ENCODE measurements at regions not wholly inside any gene's neighbourhood (a gene's known extent, or its start where the extent isn't known, plus 50 kb on each side); places are given as distances from the start of the nearest gene placed in this dataset.

- no peak overlapping the region for H3K9ac ChIP-seq (ENCODE audit: low read length)
- H3K9me3 ChIP-seq (ENCODE audit: control insufficient read depth, low read length), result no peaks in the 10 kb centered on the region
- H3K4me3 ChIP-seq (ENCODE audit: low read length), result no peak overlapping the region
- H3K4me1 ChIP-seq (ENCODE audit: control insufficient read depth, insufficient read depth, low read length), result peaks cover 36% of the 10 kb centered on the region
- H3K27me3 ChIP-seq (replicated peaks; ENCODE audit: control insufficient read depth, insufficient read depth, low read length), result no peaks in the 10 kb centered on the region
- DNase-seq (ENCODE audit: low read depth), result no peak
- no peaks in the 10 kb centered on the region for H3K36me3 ChIP-seq (ENCODE audit: control insufficient read depth, insufficient read depth, low read length, severe bottlenecking)
These were observed 374.4 kb upstream of the E2F7 start for GRCh38 chr12:77439749-77440148.

GRCh38 chr12:77438644-77439043 lies 373.3 kb upstream of the E2F7 start:
- Histone ChIP-seq H3K4me3 (ENCODE audit: low read length) (no peak overlapping the region), H3K36me3 (ENCODE audit: control insufficient read depth, insufficient read depth, low read length, severe bottlenecking) (no peaks in the 10 kb centered on the region), H3K27me3 (replicated peaks; ENCODE audit: control insufficient read depth, insufficient read depth, low read length) (no peaks in the 10 kb centered on the region), H3K4me1 (ENCODE audit: control insufficient read depth, insufficient read depth, low read length) (peaks cover 38% of the 10 kb centered on the region), H3K9ac (ENCODE audit: low read length) (no peak overlapping the region), H3K9me3 (ENCODE audit: control insufficient read depth, low read length) (no peaks in the 10 kb centered on the region)
- DNase-seq (ENCODE audit: low read depth), result no peak

GRCh38 chr12:77437206-77437605 lies 371.8 kb upstream of the E2F7 start:
- no peak for DNase-seq (ENCODE audit: low read depth)
- Histone ChIP-seq H3K4me1 (ENCODE audit: control insufficient read depth, insufficient read depth, low read length) (peaks cover 30% of the 10 kb centered on the region), H3K9ac (ENCODE audit: low read length) (no peak overlapping the region), H3K9me3 (ENCODE audit: control insufficient read depth, low read length) (no peaks in the 10 kb centered on the region), H3K27me3 (replicated peaks; ENCODE audit: control insufficient read depth, insufficient read depth, low read length) (no peaks in the 10 kb centered on the region), H3K4me3 (ENCODE audit: low read length) (no peak overlapping the region), H3K36me3 (ENCODE audit: control insufficient read depth, insufficient read depth, low read length, severe bottlenecking) (no peaks in the 10 kb centered on the region)

GRCh38 chr12:77435446-77436091 lies 370.2 kb upstream of the E2F7 start:
- no peaks in the 10 kb centered on the region for H3K27me3 ChIP-seq (replicated peaks; ENCODE audit: control insufficient read depth, insufficient read depth, low read length)
- no peaks in the 10 kb centered on the region for H3K36me3 ChIP-seq (ENCODE audit: control insufficient read depth, insufficient read depth, low read length, severe bottlenecking)
- DNase-seq (ENCODE audit: low read depth), result no peak
- peaks cover 21% of the 10 kb centered on the region for H3K4me1 ChIP-seq (ENCODE audit: control insufficient read depth, insufficient read depth, low read length)
- H3K9me3 ChIP-seq (ENCODE audit: control insufficient read depth, low read length), result no peaks in the 10 kb centered on the region
- no peak overlapping the region for H3K9ac ChIP-seq (ENCODE audit: low read length)
- H3K4me3 ChIP-seq (ENCODE audit: low read length), result no peak overlapping the region

GRCh38 chr12:77433799-77434198 lies 368.4 kb upstream of the E2F7 start:
- no peaks in the 10 kb centered on the region for H3K27me3 ChIP-seq (replicated peaks; ENCODE audit: control insufficient read depth, insufficient read depth, low read length)
- H3K4me1 ChIP-seq (ENCODE audit: control insufficient read depth, insufficient read depth, low read length), result peaks cover 32% of the 10 kb centered on the region
- no peaks in the 10 kb centered on the region for H3K36me3 ChIP-seq (ENCODE audit: control insufficient read depth, insufficient read depth, low read length, severe bottlenecking)
- DNase-seq (ENCODE audit: low read depth), result peak; percentile 4
- no peak overlapping the region for H3K9ac ChIP-seq (ENCODE audit: low read length)
- no peaks in the 10 kb centered on the region for H3K9me3 ChIP-seq (ENCODE audit: control insufficient read depth, low read length)
- no peak overlapping the region for H3K4me3 ChIP-seq (ENCODE audit: low read length)

GRCh38 chr12:77429426-77429825 lies 364.1 kb upstream of the E2F7 start:
- Histone ChIP-seq H3K36me3 (ENCODE audit: control insufficient read depth, insufficient read depth, low read length, severe bottlenecking) (no peaks in the 10 kb centered on the region), H3K9me3 (ENCODE audit: control insufficient read depth, low read length) (no peaks in the 10 kb centered on the region), H3K27me3 (replicated peaks; ENCODE audit: control insufficient read depth, insufficient read depth, low read length) (no peaks in the 10 kb centered on the region), H3K9ac (ENCODE audit: low read length) (no peak overlapping the region), H3K4me3 (ENCODE audit: low read length) (no peak overlapping the region), H3K4me1 (ENCODE audit: control insufficient read depth, insufficient read depth, low read length) (peaks cover 19% of the 10 kb centered on the region)
- no peak for DNase-seq (ENCODE audit: low read depth)

GRCh38 chr12:77421152-77421551 lies 355.8 kb upstream of the E2F7 start:
- Histone ChIP-seq H3K9ac (ENCODE audit: low read length) (no peak overlapping the region), H3K27me3 (replicated peaks; ENCODE audit: control insufficient read depth, insufficient read depth, low read length) (no peaks in the 10 kb centered on the region), H3K36me3 (ENCODE audit: control insufficient read depth, insufficient read depth, low read length, severe bottlenecking) (no peaks in the 10 kb centered on the region), H3K4me3 (ENCODE audit: low read length) (no peak overlapping the region), H3K4me1 (ENCODE audit: control insufficient read depth, insufficient read depth, low read length) (no peaks in the 10 kb centered on the region), H3K9me3 (ENCODE audit: control insufficient read depth, low read length) (no peaks in the 10 kb centered on the region)
- no peak for DNase-seq (ENCODE audit: low read depth)

GRCh38 chr12:77409551-77409950 lies 344.2 kb upstream of the E2F7 start:
- no peaks in the 10 kb centered on the region for H3K27me3 ChIP-seq (replicated peaks; ENCODE audit: control insufficient read depth, insufficient read depth, low read length)
- H3K4me1 ChIP-seq (ENCODE audit: control insufficient read depth, insufficient read depth, low read length), result peaks cover 11% of the 10 kb centered on the region
- no peaks in the 10 kb centered on the region for H3K36me3 ChIP-seq (ENCODE audit: control insufficient read depth, insufficient read depth, low read length, severe bottlenecking)
- H3K9me3 ChIP-seq (ENCODE audit: control insufficient read depth, low read length), result no peaks in the 10 kb centered on the region
- H3K4me3 ChIP-seq (ENCODE audit: low read length), result no peak overlapping the region
- no peak for DNase-seq (ENCODE audit: low read depth)
- H3K9ac ChIP-seq (ENCODE audit: low read length), result no peak overlapping the region

GRCh38 chr12:77407931-77408330 lies 342.6 kb upstream of the E2F7 start:
- Histone ChIP-seq H3K9me3 (ENCODE audit: control insufficient read depth, low read length) (no peaks in the 10 kb centered on the region), H3K4me3 (ENCODE audit: low read length) (no peak overlapping the region), H3K36me3 (ENCODE audit: control insufficient read depth, insufficient read depth, low read length, severe bottlenecking) (no peaks in the 10 kb centered on the region), H3K9ac (ENCODE audit: low read length) (no peak overlapping the region), H3K27me3 (replicated peaks; ENCODE audit: control insufficient read depth, insufficient read depth, low read length) (no peaks in the 10 kb centered on the region), H3K4me1 (ENCODE audit: control insufficient read depth, insufficient read depth, low read length) (peaks cover 17% of the 10 kb centered on the region)
- no peak for DNase-seq (ENCODE audit: low read depth)

GRCh38 chr12:77406219-77406905 lies 341.0 kb upstream of the E2F7 start:
- Histone ChIP-seq H3K4me1 (ENCODE audit: control insufficient read depth, insufficient read depth, low read length) (peaks cover 30% of the 10 kb centered on the region), H3K27me3 (replicated peaks; ENCODE audit: control insufficient read depth, insufficient read depth, low read length) (no peaks in the 10 kb centered on the region), H3K9ac (ENCODE audit: low read length) (no peak overlapping the region), H3K36me3 (ENCODE audit: control insufficient read depth, insufficient read depth, low read length, severe bottlenecking) (no peaks in the 10 kb centered on the region), H3K9me3 (ENCODE audit: control insufficient read depth, low read length) (no peaks in the 10 kb centered on the region), H3K4me3 (ENCODE audit: low read length) (no peak overlapping the region)
- no peak for DNase-seq (ENCODE audit: low read depth)

- no peak overlapping the region for H3K4me3 ChIP-seq (ENCODE audit: low read length)
- H3K27me3 ChIP-seq (replicated peaks; ENCODE audit: control insufficient read depth, insufficient read depth, low read length), result no peaks in the 10 kb centered on the region
- no peak overlapping the region for H3K9ac ChIP-seq (ENCODE audit: low read length)
- peak; percentile 70 for DNase-seq (ENCODE audit: low read depth)
- H3K36me3 ChIP-seq (ENCODE audit: control insufficient read depth, insufficient read depth, low read length, severe bottlenecking), result no peaks in the 10 kb centered on the region
- peaks cover 19% of the 10 kb centered on the region for H3K4me1 ChIP-seq (ENCODE audit: control insufficient read depth, insufficient read depth, low read length)
- no peaks in the 10 kb centered on the region for H3K9me3 ChIP-seq (ENCODE audit: control insufficient read depth, low read length)
These were observed 337.3 kb upstream of the E2F7 start for GRCh38 chr12:77402716-77403115.

GRCh38 chr12:77401770-77402081 lies 336.4 kb upstream of the E2F7 start:
- Histone ChIP-seq H3K9me3 (ENCODE audit: control insufficient read depth, low read length) (no peaks in the 10 kb centered on the region), H3K27me3 (replicated peaks; ENCODE audit: control insufficient read depth, insufficient read depth, low read length) (no peaks in the 10 kb centered on the region), H3K4me3 (ENCODE audit: low read length) (peak overlapping the region; percentile 28), H3K9ac (ENCODE audit: low read length) (no peak overlapping the region), H3K36me3 (ENCODE audit: control insufficient read depth, insufficient read depth, low read length, severe bottlenecking) (no peaks in the 10 kb centered on the region), H3K4me1 (ENCODE audit: control insufficient read depth, insufficient read depth, low read length) (peaks cover 19% of the 10 kb centered on the region)
- no peak for DNase-seq (ENCODE audit: low read depth)
